GM21515 (cell line): ENCODE measurements at regions not wholly inside any gene's neighbourhood (a gene's known extent, or its start where the extent isn't known, plus 50 kb on each side); places are given as distances from the start of the nearest gene placed in this dataset.

Experiments
- ATAC-seq: cut with Tn5 transposase; IDR thresholded peaks from one replicate; pipeline ENCODE4 v1.9.1; 2021; ENCODE audit not compliant: unreplicated experiment

DNA sequence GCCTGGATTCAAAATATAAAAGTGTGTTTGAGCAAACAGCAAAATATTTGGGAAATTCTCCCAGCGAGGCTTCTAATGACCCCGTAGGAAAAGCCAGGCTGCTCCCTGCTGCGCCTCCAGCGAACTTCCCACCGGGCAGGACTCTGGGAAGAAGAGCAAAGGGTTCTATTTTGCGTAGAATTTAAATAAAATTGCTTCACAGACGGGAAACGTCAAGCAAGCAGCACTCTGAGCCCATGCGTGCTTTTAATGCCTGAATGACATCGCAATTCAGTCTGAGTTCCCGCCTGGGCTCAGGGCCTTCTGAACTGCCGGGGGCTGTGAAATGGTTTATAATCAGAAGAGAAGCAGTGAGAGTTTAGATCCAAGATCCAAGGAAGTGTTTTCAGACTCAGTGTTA lies 775.1 kb downstream of the BRD1 start:
- ATAC-seq: no peak

- no peak for ATAC-seq
Measured at GRCh38 chr22:49052023-49052538, 775.6 kb downstream of the BRD1 start.

- ATAC-seq: no peak
Measured at GRCh38 chr22:49051491-49052022, 776.1 kb downstream of the BRD1 start.

GRCh38 chr22:49049691-49050090 lies 778.0 kb downstream of the BRD1 start:
- ATAC-seq: no peak

GRCh38 chr22:49048591-49048990 lies 779.1 kb downstream of the BRD1 start:
- ATAC-seq: no peak

GRCh38 chr22:49047447-49047846 lies 780.2 kb downstream of the BRD1 start:
- ATAC-seq: no peak

- ATAC-seq: no peak
Measured at GRCh38 chr22:49046546-49047361, 780.9 kb downstream of the BRD1 start.

- ATAC-seq: no peak
Measured at GRCh38 chr22:49046000-49046545, 781.6 kb downstream of the BRD1 start.

- ATAC-seq: no peak
Measured at GRCh38 chr22:49045276-49045675, 782.4 kb downstream of the BRD1 start.

DNA sequence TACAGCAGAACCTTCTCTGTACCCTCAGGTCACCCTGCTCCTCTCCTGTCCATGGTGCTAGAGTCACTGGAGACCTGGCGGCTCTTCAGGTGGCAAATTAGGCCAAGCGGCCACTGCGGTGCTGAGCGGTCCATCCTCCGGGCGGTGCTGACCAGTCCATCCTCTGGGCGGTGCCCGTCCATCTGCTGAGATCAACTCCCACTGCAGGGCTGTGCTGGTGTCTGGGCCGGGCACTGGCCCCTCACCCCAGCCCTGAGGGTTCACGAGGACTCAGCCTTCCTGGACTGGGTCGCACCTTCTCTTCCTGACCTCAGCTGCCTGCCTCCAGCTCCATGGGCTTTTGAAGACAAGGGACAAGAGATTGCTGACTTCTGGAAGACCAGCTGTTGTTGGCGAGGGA lies 782.9 kb downstream of the BRD1 start:
- no peak for ATAC-seq

DNA sequence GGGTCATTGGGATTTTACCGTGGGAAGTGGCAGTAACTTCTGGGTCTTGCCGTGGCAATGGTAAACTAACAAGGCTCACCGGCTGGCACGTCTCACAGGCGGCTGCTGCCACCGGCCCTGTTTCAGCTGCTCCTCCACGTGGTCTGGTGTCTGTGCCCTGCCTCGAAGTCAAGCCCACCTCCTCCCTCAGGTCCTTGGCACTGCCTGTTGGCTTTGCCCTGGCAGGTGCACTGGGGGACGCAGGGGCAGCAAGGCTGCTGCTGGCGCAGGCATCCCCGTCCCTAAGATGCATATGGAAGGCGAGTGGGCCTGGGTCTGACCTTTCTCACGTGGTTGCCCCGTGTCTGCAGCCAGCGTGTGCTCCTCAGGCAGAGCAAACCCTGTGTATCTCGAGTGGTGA lies 783.6 kb downstream of the BRD1 start:
- no peak for ATAC-seq

- ATAC-seq: no peak
Measured at GRCh38 chr22:49042877-49043859, 784.5 kb downstream of the BRD1 start.

DNA sequence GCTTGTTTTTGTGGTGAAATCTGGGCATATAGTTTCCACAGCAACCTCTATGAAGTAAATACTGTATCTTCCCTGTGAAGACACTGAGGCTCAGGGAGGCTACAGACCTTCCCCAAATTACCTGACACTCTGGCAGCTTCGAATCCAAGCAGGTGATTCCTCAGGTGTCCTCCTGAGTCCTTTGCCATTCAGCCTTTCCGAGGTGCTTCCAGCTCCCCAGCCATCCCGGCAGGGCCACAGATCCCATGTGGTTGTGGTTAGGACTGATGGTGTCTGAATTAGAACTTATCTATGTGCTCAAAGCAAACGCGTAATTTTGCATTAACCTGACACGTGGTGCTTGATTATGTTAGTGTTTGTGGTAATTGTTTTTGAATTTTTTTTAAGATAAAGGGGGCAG lies 785.6 kb downstream of the BRD1 start:
- ATAC-seq: no peak

DNA sequence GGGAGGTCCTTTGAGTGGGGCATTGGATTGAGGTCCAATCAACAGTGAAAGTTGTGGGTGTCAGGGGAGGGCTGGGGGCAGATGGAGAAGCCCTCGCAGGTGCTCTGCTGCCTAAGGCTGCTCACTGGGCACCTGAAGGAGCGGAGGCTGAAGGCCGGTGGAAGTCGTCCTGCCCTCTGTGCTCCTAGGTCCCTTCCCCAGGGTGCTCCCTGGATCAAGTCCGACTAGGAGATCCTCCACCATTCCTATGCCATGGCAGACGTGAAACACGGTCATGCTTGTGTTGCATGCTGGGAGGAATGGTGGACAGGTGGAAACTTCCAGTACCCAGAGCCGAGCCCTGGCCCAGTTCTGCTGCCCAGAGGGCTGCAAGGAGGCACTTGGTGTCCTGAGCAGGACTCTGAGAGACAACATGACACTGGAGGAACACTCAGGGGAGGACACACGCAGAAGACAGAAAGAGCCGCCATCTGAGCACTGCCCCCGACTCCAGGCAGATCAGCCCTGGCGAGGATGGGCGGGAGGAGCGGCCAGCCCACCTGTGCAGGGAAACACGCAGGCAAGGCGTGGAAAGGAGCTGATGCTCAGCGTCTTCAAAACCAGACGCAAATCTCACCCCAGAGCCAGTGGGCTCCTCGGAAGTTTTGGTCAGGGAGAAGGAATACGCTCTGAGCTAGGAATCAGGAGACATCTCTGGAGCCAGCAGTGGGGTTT lies 786.8 kb downstream of the BRD1 start:
- ATAC-seq: no peak

GRCh38 chr22:49040111-49040510 lies 787.6 kb downstream of the BRD1 start:
- ATAC-seq: no peak

- ATAC-seq: no peak
Measured at GRCh38 chr22:49039625-49040024, 788.0 kb downstream of the BRD1 start.

DNA sequence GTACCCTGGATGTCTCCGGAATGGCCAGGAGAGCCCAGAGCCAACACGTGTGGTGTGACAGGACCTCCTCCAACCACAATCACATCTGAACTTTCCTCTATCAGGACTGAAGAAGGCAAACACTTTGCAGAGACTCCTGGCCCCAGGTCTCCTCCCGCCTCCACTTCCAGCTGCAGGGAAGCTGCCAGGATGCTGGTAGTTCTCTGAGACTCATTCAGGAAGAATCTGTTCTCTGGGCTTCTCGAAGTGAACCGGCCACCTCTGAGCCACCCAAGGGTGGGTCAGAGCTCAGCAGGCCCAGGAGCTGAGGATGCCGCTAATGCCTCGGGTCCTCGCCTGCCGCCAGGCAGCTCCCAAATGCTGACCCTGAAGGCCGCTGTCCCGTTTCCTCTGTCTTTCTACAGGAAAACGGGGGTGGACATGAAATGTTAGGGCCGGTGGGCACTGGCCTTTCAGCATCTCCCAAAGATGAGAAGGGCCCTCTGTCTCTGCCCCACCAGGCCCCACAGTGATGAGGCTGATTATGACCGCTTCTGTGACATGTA lies 789.9 kb downstream of the BRD1 start:
- no peak for ATAC-seq

GRCh38 chr22:49036513-49036912 lies 791.2 kb downstream of the BRD1 start:
- no peak for ATAC-seq

- ATAC-seq: no peak
Measured at GRCh38 chr22:49035818-49036457, 791.7 kb downstream of the BRD1 start.
